ENCODE measurements at regions not wholly inside any gene's neighbourhood (a gene's known extent, or its start where the extent isn't known, plus 50 kb on each side); places are given as distances from the start of the nearest gene placed in this dataset.
"Not testable (repeated sequence)": the region's sequence is repeated elsewhere in the genome, so short reads cannot be mapped to it uniquely, and the experiment has no call there.

GRCh38 chr12:107826276-107826675, 51.8 kb downstream of the ASCL4 start:
- DNase-seq (ENCODE audit: low spot score) = no peak
- intact Hi-C loops (cut with DNase I) = no loop called here

GRCh38 chr12:107829271-107829670, 54.8 kb downstream of the ASCL4 start:
- no peak for DNase-seq (ENCODE audit: low spot score)
- intact Hi-C loops (cut with DNase I) = no loop called here

GRCh38 chr12:107832441-107832840, 57.9 kb downstream of the ASCL4 start:
- no peak for DNase-seq (ENCODE audit: low spot score)
- intact Hi-C loops (cut with DNase I) = no loop called here

- DNase-seq (ENCODE audit: low spot score) = no peak
- intact Hi-C loops (cut with DNase I) = no loop called here
Observed at GRCh38 chr12:107840186-107840585, 65.7 kb downstream of the ASCL4 start.

GRCh38 chr12:107843351-107844311, 69.1 kb downstream of the ASCL4 start:
- no peak for DNase-seq (ENCODE audit: low spot score)
- intact Hi-C loops (cut with DNase I) = no loop called here

- intact Hi-C loops (cut with DNase I) = no loop called here
- DNase-seq (ENCODE audit: low spot score) = no peak
Observed at GRCh38 chr12:107844312-107844921, 69.9 kb downstream of the ASCL4 start.

GRCh38 chr12:107845226-107845979, 70.9 kb downstream of the ASCL4 start:
- intact Hi-C loops (cut with DNase I) = no loop called here
- DNase-seq (ENCODE audit: low spot score) = no peak

- intact Hi-C loops (cut with DNase I) = no loop called here
- DNase-seq (ENCODE audit: low spot score) = no peak
Observed at GRCh38 chr12:107845980-107846659, 71.6 kb downstream of the ASCL4 start.

GRCh38 chr12:107847430-107847829, 72.9 kb downstream of the ASCL4 start:
- intact Hi-C loops (cut with DNase I) = no loop called here
- DNase-seq (ENCODE audit: low spot score) = no peak

GRCh38 chr12:107847830-107848229, 73.3 kb downstream of the ASCL4 start:
- no peak for DNase-seq (ENCODE audit: low spot score)
- intact Hi-C loops (cut with DNase I) = no loop called here

- no peak for DNase-seq (ENCODE audit: low spot score)
- intact Hi-C loops (cut with DNase I) = no loop called here
Observed at GRCh38 chr12:107853479-107853878, 79.0 kb downstream of the ASCL4 start.

GRCh38 chr12:107855471-107855870, 81.0 kb downstream of the ASCL4 start:
- intact Hi-C loops (cut with DNase I) = no loop called here
- no peak for DNase-seq (ENCODE audit: low spot score)

GRCh38 chr12:107856096-107856495, 81.6 kb downstream of the ASCL4 start:
- no peak for DNase-seq (ENCODE audit: low spot score)
- intact Hi-C loops (cut with DNase I) = no loop called here

- intact Hi-C loops (cut with DNase I) = no loop called here
Observed at GRCh38 chr12:107857191-107857590, 82.7 kb downstream of the ASCL4 start.

GRCh38 chr12:107859367-107859766, 84.9 kb downstream of the ASCL4 start:
- no peak for DNase-seq (ENCODE audit: low spot score)
- intact Hi-C loops (cut with DNase I) = no loop called here

More at GRCh38 chr12:107857191-107857590, 82.7 kb downstream of the ASCL4 start:
- no peak for DNase-seq (ENCODE audit: low spot score)

GRCh38 chr12:107864235-107864634, 89.7 kb downstream of the ASCL4 start:
- DNase-seq (ENCODE audit: low spot score) = no peak
- intact Hi-C loops (cut with DNase I) = no loop called here

GRCh38 chr12:107864727-107865126, 90.2 kb downstream of the ASCL4 start:
- DNase-seq (ENCODE audit: low spot score); intact Hi-C loops (cut with DNase I): not testable (repeated sequence)

- intact Hi-C loops (cut with DNase I) = no loop called here
- no peak for DNase-seq (ENCODE audit: low spot score)
Observed at GRCh38 chr12:107873223-107873622, 98.7 kb downstream of the ASCL4 start.

GRCh38 chr12:107875786-107876185, 101.3 kb downstream of the ASCL4 start:
- no peak for DNase-seq (ENCODE audit: low spot score)
- intact Hi-C loops (cut with DNase I) = no loop called here

Data from posterior vena cava (tissue), 2 donors.